ENCODE measurements at regions not wholly inside any gene's neighbourhood (a gene's known extent, or its start where the extent isn't known, plus 50 kb on each side); places are given as distances from the start of the nearest gene placed in this dataset.
A peak's percentile ranks its signal among the peaks of the same experiment; 100 is the strongest.
"Not testable (repeated sequence)": the region's sequence is repeated elsewhere in the genome, so short reads cannot be mapped to it uniquely, and the experiment has no call there.

DNA sequence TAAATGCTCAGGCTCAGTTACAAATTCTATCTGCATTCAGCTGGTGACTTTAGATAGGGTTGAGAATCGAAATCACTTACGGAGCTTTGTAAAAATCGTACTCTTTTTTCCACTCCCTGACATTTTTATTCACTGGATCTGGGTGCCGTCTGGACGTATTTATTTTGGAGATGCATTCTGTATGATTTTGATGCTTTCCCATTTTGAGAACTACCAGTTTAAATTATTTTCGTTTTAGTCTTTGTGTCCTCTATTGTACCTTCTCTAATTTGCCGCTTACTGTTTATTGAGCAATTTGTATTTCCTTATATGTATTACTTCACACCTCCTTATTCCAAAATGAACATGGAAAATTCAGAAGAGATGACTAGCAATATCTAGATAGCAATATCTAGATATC is 96.2 kb downstream of the FASLG start:
- no peak for DNase-seq

DNA sequence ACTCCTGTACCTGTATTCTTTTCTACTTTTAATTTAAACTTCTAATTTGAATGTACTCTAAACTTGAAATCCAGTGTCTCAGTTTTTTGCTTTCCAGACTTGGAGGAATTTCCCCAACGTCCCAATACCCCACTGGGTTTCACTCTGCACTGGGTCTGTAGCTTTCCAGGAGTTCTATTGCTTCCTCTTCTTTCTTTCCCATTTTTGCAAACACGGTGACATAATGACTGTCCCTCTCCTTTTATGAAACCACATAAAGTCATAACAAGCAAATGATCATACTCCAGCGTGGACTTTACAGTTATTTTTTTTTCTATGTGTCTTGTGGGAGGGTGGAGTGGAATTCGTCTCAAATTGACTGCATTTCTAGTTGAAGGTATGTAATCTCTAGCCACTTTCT is 97.1 kb downstream of the FASLG start:
- DNase-seq, result no peak

DNA sequence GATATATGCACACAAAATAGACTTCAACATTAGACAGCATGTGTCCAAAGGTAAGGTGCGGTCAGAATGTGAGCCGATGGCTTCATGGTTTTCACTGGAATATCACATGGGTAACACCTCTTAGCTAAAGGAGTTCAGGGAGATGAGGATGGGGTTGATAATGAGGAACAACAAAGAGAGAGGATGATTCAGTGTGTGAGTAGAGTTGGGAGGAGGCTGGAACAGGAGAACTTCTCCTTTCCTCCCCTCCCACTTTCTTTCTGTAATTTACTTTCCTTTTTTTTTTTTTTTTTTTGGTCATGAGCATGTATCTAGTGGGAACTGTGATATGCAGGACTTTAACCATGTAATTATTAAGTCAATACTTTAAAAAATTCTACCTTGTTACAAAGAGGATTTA is 99.4 kb downstream of the FASLG start:
- DNase-seq, result no peak

DNA sequence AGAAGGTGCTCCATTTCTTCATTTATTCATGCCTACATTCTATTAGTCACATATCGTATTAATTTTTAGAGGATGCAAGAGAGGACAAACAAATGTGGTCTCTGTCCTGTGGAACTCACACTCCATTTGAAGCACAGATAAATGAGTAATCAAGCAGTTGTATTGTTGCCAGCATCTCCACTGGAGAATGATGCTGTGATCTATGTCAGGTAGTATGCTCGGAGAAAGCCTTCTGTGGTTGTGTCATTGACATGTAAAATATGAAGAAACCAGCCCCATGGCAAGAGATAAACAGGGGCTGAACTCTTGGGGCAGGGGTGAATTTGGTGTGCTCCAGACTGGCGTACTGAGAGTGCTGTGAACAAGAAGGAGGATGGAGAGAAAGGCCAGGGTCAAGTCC is 101.2 kb downstream of the FASLG start:
- DNase-seq, result no peak

DNA sequence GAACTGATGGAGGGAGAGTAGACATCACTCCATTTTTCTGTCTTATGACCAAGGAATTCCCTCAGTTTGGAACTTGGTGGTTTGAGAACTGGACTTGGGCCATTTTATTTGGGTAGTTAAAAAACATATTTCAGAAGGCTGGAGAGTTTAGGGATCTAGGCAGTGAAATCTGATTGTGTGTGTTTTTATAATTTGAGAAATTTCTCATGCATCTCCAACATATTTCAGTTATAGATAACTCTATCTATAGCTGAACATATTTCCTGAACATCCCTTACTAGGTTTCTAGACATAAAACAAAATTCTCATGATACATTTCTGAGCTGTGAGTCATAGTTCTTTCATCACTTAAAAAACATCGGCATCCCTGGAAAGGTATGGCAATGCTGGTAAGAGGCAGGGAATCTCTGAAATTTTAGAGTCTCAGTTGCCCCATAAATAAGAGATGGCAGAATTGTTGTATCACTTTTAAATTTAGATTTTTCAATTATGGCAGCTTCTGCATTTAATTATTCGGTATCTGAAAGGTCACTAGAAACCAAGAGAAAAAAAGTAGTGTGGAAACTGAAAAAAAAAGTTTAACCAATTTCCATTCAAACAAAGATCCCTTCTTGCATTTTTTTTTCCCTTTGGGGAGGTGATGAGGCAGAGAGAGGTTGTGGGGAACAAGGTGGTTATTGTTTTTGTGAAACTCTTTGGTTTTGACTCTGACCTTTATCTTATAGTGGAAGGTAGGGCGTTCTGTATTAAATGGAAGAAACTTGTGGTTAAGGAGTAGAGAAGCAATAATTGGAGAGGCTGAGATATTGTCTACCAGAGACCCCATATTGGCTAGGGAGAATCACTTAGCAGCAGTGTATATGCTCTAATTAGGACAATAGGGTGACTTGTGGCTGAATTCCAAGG is 102.9 kb downstream of the FASLG start:
- DNase-seq, result no peak

DNA sequence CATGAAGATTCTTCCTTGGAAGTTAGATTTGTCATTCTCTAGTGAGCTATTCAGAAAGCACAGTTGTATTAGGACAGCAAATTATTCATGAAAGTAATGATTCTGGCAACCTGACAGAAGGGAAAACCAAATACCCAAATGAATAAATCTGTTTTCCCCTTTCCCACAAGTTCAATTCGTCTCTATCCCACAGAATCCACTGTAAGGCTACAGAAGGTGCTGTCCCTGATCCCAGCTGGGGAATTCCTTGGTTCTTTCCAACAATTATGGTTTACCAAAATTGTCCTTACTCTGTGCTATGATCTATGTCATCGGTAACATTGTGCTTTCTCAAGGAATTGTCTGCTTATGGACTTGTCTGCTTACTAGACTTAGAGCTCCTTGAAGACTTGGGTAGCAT is 104.2 kb downstream of the FASLG start:
- no peak for DNase-seq

DNA sequence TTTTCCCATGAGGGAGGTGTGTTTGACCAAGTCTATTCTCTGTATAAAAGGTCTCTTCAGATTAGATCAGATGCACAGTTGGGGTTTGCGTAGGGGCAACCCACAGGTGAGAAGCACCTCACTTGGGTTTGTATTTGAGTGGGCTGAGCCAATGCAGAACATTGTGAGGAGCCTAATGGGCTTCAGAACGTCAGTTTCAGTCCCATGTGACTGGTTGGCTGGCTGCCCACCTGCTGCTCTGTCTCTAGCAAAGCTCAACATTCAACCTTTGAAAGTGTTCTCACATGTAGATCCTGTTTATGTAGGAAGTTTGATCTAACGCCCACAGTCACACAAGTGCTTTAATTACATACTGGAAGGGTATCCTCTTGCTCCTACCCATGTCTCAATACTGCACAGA is 105.5 kb downstream of the FASLG start:
- peak; percentile 75 for DNase-seq

DNA sequence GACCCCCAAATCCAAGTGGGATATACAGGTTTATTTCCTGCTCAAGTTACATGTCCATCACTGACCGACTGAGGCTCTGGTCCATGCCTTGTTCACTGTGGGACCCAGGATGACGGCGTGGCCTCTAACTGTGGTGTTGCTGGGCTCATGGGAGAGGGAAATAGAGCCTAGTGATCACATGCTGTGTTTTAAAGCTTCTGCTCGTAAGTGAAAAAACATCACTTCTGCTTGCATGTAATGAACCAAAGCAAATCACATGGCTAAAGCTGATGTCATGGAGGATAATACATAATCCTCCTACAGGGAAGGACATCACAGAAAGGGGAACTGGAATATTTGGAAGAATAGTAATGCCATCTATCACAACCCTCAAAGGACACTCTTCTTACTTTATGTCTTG is 107.6 kb downstream of the FASLG start:
- no peak for DNase-seq

DNA sequence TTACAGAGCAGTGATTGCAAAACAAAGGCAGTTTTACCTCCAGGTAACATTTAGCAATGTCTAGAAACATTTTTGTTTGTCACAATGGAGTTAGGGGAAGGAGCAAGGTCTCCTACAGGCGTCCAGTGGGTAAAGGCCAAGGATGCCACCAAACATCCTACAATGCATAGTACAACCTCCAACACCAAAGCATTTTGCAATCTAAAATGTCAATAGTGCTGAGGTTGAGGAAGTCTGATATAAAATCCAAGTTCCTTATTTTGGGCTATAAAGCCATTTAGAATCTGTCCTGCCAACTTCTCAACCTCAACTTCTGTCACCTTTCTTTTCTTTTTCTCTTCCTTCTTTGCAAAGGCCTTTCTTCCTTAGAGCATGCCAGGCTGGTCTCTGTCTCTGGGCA is 111.2 kb downstream of the FASLG start:
- no peak for DNase-seq

DNA sequence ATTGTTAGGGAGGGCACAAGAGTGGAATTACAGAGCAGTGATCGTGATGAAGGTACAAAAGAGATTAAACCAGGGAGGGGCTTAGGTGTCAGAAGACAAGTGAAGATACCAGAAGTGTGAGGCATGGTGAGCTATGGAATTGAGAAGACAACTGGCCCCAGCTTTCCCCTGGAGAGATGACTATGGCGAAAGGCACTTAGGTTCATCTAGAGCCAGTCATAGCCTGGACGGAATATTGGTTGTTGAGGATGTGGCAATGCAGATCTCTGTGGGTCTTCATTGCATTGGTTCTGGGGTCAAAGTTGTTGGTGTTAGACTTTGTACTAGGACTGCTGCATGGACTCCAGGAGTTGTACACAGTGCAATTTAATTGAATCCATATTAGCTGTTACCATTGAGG is 115.7 kb downstream of the FASLG start:
- DNase-seq, result no peak

DNA sequence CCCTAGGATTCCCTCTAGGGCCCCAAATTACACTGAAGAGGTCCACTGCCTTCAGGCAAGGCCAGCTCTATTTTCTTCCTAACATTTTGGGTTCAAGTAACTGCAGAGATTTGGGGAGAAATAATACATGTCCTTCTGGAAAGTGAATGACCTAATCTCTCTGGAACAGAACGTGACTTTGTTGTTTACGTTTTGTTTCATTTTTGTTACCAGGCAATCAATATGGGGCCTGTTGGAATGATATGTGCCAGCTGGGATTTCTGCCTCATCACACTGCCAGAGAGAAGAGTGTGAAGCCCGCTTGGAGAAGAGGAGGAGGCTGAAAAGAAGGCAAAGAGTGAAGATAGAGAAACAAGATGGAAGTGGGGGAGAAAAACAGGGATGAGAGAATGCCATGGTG is 116.7 kb downstream of the FASLG start:
- DNase-seq, result no peak

DNA sequence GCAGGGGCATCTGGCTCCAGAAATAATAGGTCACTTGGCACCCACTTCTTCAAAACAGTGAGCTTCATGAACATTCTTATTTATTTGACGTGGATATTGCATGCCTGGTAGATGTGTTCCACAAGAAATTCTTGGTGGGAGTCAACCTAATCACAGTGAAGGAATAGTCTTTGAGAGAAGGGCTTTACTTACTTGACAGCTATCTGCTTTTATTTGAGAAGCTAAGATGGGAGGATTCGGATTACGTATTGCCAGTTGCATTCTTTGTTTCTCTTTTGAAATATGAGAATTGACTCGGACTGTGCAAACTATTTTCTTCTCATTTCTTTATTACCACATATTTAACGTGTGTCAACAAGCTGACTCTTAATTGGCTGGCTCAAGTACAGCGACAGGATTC is 117.2 kb downstream of the FASLG start:
- DNase-seq, result no peak

DNA sequence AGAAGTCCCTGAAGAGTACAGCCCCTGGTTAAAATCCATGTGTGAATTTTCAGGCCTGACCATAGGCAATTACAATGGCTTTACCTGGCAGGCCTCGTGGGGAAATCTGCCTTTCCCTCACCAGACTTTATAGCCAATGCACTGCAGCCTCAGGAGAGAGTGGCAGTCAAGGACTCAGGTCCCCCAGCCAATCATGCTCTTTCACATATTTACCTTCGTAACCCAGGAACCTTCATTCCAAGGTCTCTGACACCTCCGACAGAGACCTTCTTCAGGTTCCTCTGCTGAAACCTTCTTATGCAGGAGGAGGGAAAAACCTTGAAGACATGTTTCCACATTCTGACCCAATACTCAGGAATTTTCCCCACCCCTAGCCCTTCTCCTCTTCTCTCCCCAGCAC is 118.9 kb downstream of the FASLG start:
- no peak for DNase-seq

DNA sequence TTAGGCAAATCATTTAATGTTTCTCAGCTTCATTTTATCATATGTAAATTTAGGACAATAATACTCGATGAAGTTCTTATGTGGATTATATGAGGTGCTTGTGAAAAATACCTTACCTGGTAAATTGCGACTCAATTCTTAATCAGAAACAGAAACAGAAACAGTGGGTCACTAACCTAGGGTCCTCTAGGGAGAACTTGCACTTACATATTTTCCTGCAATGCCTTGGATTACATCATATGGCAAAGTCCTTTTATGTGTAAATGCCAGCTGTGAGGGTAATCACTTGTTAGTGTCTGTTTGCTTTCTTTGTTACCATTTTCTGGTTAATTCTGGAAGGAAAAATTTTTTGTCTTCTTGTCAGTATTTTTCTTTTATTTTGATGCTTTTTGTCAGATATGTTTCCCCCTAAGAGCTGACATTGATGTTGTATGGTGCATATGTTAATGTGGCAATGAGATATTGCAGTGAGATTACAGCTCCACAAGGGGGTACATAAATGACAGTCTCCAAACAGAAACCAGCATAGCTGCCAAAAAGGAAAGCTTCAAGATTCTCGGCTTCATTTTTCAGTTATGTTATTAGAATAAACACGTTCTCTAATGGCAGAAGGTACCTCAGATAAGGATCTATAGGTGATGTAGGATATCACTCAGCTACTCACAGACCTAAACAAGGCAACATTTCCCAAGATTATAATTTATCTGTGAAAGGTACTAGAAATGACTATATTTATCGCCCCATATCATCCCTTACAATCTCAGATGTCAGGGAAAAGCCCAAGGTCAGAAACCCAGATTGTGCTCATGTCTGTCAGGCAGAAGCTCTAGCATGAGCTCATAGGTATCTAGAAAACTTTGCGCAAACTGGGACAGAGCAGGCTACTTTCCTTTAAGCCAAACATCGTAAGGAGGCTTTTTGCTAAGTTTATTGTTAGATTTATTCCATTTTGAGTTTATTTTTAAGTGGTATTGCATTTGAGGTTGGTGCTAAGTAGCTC is 119.9 kb downstream of the FASLG start:
- DNase-seq, result no peak

DNA sequence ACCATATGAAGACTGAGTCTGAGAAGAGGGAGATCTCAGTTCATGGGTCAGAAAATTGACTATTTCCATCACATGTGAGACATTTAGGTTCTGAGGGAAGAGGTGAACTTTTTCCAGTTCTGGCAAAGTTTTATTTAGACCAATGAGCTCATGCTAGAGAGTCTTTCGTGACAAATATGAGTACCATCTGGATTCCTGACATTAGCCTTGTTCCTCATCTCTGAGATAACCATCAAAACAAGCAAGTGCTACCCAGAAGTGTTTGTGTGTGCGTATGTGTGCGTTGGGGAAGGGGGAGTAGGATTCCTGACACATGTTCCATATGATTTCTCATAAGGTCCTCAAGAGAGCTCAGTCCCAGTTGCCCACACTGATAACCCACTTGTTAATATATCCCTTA is 120.6 kb downstream of the FASLG start:
- DNase-seq, result no peak

DNA sequence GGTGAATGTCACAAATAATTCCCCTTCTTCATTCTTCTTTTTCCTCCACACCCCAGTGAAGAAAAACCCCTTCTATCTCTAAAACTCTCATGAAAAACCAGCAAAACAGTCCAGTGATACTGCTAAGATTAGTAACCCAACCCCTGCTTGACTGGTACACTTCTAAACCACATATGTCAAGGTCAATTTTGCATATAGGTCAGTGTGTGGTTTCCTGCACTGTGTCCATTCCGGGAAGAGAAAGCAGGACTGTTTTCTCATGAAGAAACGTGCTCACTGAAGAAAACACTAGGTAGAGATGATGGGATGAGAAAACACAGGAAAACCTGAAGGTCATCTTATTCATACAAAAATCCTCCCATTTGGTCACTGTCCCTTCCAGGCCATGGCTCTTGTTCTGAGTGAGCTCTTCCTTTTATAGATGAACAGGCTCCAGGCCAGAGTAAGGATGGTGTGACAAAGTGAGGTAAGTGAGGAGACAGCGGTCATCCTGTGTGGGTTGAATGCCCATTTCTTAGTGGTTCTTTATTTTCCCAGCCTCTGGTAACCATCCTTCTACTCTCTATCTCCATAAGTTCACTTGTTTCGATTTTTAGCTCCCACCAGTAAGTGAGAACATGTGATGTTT is 122.7 kb downstream of the FASLG start:
- no peak for DNase-seq

DNA sequence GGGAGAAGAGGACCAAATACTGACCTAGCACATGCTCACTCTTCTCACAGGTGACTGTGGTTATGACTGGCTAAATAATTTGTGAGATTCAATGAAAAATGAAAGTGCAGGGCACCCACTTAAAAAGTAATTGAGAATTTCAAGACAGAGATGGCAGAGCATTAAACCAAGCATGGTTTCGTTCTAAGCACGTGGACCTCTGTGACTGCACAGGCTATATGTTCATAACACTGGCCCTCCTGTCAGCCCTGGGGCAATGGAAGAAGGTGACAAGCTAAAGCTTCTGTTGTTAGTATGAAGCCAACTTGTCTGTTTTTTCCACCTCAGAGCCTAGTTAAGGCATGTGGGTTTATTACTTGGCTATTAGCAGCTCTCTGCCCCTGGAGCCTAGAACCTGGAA is 130.9 kb downstream of the FASLG start:
- DNase-seq, result no peak

DNA sequence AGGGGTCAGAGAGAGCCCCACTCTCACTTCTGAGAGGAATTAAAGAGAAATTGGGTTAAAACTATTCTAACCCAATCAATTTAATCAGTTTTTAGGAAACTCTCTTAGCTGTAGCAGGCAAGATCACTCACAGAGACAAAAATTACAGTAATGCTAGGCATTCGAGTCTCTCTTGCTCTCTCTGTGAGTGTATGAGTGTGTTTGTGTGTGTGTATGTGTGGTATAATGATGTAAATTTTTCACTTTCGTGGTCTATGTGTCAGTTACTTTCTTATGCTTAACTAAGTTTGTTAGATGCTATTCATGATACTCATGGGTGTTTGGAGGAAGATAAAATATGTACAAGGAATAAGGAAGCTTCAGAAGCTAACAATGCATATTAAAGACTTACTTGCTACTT is 131.3 kb downstream of the FASLG start:
- no peak for DNase-seq

DNA sequence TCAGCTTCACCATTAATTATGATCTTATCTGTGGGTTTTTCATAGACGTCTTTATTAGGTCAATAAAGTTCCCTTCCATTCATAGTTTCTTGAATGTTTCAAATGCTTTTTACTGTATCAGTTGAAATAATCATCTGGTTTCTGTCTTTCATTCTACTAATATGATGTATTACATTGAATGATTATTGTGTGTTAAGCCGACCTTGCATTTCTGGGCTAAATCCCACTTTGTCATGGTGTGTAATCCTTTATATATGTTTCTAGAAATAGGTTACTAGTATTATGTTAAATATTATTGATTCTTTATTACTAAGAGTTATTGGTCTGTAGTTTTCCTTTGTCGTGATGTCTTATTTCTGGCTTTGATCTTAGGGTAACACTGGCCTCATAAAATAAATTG is 134.9 kb downstream of the FASLG start:
- no peak for DNase-seq

DNA sequence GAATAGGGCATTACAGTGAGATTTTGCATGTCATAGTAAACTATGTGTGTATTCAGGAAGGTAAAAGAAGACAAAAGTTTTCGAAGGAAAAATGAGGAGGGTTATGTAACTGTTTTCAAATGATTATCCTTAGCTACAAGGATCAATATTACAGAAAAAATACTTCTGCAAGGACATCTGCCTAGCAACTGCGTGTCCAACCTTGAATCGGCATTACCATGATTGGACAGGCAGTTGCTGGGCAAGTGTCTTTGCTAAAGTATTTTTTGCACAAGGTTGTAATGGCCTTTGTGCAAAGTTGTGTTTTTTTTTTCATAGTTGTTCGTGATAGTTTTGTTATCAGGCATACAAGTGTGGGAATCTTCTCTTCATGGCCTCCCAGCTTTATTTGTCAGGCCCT is 136.8 kb downstream of the FASLG start:
- no peak for DNase-seq

DNA sequence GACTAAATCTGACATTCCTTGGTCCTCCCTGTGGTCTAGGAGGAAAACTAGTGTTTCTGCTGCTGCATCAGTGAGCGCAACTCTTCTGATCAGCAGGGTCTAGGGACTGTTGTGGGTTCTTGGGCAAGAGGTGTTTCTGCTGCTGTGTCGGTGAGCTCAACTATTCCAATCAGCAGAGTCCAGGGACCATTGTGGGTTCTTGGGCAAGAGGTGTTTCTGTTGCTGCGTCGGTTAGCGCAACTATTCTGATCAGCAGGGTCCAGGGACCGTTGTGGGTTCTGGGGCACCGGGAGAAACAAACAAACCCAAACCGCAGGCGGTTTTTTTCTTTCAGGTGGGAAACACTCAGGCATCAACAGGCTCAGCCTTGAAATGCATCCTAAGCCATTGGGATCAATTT is 140.9 kb downstream of the FASLG start:
- DNase-seq, result not testable (repeated sequence)

DNA sequence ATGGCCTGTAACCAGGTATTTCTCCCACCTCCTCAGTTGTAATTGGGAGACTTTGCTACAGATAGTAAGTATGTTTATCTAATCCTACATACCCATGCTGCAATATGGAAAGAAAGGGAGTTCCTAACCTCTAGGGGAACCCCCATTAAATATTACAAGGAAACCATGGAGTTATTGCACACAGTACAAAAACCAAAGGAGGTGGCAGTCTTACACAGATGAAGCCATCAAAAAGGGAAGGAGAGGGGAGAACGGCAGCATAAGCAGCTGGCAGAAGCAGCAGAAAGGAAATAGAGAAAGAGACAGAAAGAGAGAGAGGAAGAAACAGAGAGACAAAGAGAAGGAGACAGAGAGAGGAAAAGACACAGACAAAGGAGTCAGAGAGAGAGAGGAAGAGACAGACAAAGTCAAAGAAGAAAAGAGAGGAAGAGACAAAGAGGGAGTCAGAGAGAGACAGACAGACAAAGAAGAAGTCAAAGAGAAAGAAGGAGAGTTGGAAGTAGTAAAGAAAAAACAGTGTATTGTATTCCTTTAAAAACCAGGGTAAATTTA is 142.9 kb downstream of the FASLG start:
- DNase-seq, result no peak

DNA sequence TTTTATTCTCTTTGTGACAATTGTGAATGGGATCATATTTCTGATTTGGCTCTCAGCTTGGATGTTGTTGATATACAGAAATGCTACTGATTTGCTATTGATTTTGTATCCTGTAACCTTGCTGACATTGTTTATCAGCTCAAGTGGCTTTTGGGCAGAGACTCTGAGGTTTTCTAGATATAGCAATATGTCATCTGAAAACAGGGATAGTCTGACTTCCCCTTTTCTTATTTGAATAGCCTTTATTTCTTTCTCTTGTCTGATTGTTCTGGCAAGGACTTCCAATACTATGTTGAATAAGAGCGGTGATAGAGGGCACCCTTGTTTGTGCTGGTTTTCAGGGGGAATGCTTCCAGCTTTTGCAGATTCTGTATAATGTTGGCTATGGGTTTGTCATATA is 150.8 kb downstream of the FASLG start:
- DNase-seq, result no peak

All from CD4-positive, alpha-beta T cell treated with Interleukin-17A for 4 hours (primary cell).